ENCODE measurements at regions not wholly inside any gene's neighbourhood (a gene's known extent, or its start where the extent isn't known, plus 50 kb on each side); places are given as distances from the start of the nearest gene placed in this dataset.

DNA sequence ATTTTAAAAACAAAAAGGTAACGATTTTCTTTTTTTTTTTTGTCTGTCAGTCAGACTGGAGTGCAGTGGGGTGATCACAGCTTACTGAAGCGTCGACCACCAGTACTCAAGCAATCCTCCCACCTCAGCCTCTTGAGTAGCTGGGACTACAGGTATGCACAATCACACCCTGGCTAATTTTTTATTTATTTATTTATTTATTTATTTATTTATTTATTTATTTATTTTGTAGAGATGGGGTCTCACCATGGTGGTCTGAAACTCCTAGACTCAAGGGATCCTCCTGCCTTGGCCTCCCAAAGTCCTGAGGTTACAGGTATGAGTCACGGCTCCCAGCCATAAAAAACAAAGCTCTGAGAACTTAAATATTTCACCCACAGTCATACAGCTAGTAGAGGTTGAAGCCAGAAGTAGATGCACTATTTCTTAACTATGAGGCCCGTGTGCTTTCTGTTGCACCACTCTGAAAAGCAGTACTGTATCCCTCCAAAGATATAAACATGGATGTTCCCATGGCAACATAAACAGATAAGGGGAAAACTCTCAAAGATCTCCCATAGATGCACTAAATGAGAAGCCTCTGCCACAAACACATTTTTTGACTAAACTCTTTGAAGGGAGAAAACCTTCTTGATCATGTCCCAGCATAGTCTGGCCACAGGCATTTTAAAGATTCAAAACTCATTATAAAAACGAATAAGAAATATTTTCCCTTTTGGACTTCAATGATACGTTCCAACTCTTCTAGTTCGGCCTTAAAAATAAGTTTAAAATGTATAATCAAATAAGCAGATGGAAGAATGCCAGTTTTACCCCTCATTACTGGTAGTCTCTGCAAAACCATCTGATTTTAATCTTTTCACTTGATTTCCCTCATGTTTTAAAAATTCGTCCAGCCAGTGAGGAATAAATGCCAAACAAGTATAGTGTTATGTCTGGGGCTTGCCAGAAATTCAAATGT lies 162.3 kb upstream of the ARHGEF26 start:
- TF ChIP-seq ZNF837 (tag by site-specific recombination; IDR thresholded peaks at IDR 0.05) (no peak), ZNF148 (tag by site-specific recombination; IDR thresholded peaks at IDR 0.05; ENCODE audit: borderline replicate concordance) (no peak), YY1 (tag by site-specific recombination; IDR thresholded peaks at IDR 0.05) (no peak), SALL2 (tag by site-specific recombination; IDR thresholded peaks at IDR 0.05; ENCODE audit: borderline replicate concordance) (no peak), ZNF544 (tag by site-specific recombination; IDR thresholded peaks at IDR 0.05) (no peak), ZNF785 (tag by site-specific recombination; IDR thresholded peaks at IDR 0.05) (no peak), ZFHX2 (tag by site-specific recombination; conservative IDR thresholded peaks at IDR 0.05) (no peak), PRDM10 (tag by site-specific recombination; IDR thresholded peaks at IDR 0.05) (no peak), ZNF623 (tag by site-specific recombination; IDR thresholded peaks at IDR 0.05) (peak; percentile 53), AEBP2 (tag by site-specific recombination; IDR thresholded peaks at IDR 0.05; ENCODE audit: borderline replicate concordance) (no peak), HOXD13 (CRISPR knock-in tag; IDR thresholded peaks at IDR 0.05; ENCODE audit: borderline replicate concordance) (no peak), ZNF510 (tag by site-specific recombination; IDR thresholded peaks at IDR 0.05; ENCODE audit: insufficient replicate concordance) (no peak)
- TF ChIP-seq, protein P1, sequence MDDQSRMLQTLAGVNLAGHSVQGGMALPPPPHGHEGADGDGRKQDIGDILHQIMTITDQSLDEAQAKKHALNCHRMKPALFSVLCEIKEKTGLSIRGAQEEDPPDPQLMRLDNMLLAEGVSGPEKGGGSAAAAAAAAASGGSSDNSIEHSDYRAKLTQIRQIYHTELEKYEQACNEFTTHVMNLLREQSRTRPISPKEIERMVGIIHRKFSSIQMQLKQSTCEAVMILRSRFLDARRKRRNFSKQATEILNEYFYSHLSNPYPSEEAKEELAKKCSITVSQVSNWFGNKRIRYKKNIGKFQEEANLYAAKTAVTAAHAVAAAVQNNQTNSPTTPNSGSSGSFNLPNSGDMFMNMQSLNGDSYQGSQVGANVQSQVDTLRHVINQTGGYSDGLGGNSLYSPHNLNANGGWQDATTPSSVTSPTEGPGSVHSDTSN (CRISPR knock-in tag; IDR thresholded peaks at IDR 0.05), result no peak
- TF ChIP-seq, protein P2, sequence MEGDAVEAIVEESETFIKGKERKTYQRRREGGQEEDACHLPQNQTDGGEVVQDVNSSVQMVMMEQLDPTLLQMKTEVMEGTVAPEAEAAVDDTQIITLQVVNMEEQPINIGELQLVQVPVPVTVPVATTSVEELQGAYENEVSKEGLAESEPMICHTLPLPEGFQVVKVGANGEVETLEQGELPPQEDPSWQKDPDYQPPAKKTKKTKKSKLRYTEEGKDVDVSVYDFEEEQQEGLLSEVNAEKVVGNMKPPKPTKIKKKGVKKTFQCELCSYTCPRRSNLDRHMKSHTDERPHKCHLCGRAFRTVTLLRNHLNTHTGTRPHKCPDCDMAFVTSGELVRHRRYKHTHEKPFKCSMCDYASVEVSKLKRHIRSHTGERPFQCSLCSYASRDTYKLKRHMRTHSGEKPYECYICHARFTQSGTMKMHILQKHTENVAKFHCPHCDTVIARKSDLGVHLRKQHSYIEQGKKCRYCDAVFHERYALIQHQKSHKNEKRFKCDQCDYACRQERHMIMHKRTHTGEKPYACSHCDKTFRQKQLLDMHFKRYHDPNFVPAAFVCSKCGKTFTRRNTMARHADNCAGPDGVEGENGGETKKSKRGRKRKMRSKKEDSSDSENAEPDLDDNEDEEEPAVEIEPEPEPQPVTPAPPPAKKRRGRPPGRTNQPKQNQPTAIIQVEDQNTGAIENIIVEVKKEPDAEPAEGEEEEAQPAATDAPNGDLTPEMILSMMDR (tag by site-specific recombination; IDR thresholded peaks at IDR 0.05), result no peak

Data from HEK293 (cell line).